Right lobe of liver (tissue), 4 donors: ENCODE measurements at regions not wholly inside any gene's neighbourhood (a gene's known extent, or its start where the extent isn't known, plus 50 kb on each side); places are given as distances from the start of the nearest gene placed in this dataset.

Source experiments
- CTCF ChIP-seq, 4 donors: fragments of 200-600 bp in 3 of 4; fragments of 450-650 bp in 1 of 4; IDR thresholded peaks; one replicate each; pipeline versions ENCODE4 v1.5.1 to v1.8.0; 2016 to 2022; ENCODE audit warnings: antibody characterized with exemption in 4 of 4, mild to moderate bottlenecking in 2 of 4
- POLR2A ChIP-seq: fragments of 450-650 bp; IDR thresholded peaks from one replicate; pipeline ENCODE4 v1.6.1; 2017; ENCODE audit warnings: antibody characterized with exemption, mild to moderate bottlenecking
- donor health status: DM: no; HTN: no; CAD: no.
- donor health status: DM: no; HTN: no; CAD: no.
- donor health status: DM: no; HTN: yes; CAD: no.

DNA sequence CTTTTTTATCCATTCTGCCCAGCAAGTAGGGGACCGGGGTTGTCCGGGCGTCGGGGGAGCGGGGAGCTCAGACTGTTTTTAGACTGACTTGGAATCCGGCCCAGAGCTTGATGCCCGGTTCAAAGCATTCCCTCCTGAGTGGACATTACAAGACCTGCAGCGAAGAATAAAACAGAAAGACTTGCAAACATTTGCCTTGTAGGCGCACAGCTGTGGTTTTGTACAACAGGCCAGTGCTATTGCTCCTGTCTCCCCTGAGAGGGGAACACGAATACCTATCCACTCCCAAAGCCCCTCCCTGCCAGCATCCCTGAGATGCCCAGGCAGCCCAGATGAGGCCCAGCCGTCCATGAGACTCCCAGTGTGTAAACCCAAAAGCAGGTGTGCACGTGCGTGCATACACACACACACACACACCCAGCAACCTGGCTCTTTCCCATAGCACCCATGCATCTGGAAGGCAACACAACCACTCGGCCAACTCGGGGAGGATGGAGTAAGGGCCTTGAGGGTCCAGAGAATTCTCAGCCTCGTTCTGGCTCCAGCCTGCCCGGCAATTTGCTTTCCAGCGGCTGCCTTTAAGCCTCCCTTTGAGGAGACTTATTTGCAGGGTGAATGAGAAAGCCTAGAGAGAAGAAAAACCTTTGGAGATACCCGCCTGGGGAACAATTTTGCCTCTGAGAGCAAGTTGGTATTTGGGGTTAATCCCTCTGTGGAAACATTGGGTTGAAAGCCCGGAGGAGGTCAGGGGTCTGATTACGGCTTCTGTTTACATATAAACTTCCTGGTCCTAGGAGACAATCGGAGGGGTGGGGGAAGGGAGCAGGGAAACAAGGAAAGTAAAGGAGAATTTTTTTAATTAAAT is 161.0 kb upstream of the HES1 start:
- TF ChIP-seq CTCF (IDR thresholded peaks at IDR 0.05) (no peak), POLR2A (no peak)
